Neural progenitor cell (in vitro differentiated cells): ENCODE measurements at regions not wholly inside any gene's neighbourhood (a gene's known extent, or its start where the extent isn't known, plus 50 kb on each side); places are given as distances from the start of the nearest gene placed in this dataset.

Experiments used
- EZH2 ChIP-seq: fragments of 200-600 bp; sonication (generic); IDR thresholded peaks from 2 replicates; pipeline ENCODE4 v1.6.1; 2017; ENCODE audit warnings: antibody characterized with exemption, mild to moderate bottlenecking, moderate library complexity
- EZH2phosphoT487 ChIP-seq: fragments of 200-600 bp; sonication (generic); IDR thresholded peaks from 2 replicates; pipeline ENCODE4 v1.6.1; 2017; ENCODE audit warnings: antibody characterized with exemption
- TF ChIP-seq, protein P1 (sequence below): fragments of 200-600 bp; sonication (generic); IDR thresholded peaks from 2 replicates; pipeline ENCODE4 v1.5.1; 2017; ENCODE audit warnings: antibody characterized with exemption, mild to moderate bottlenecking

DNA sequence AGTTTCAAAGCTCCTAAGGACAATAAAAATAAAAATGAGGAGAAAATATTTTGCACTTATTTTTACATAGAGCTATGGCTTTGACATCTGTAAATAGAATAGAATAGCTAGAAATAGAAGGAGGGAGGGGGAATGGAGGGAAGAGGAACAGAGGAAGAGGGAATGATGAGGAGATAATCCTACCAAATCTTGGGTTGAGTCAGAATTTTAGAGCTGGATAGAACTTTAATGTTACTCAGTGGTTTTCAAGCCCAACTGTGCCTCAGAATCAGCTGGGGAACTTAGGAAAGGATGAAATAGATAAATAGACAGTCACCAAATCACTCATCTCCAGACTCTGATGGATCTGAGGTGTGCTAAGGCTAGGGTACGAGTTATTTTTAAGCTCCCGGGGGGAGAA is 190.3 kb upstream of the FREM1 start:
- TF ChIP-seq, protein P1, sequence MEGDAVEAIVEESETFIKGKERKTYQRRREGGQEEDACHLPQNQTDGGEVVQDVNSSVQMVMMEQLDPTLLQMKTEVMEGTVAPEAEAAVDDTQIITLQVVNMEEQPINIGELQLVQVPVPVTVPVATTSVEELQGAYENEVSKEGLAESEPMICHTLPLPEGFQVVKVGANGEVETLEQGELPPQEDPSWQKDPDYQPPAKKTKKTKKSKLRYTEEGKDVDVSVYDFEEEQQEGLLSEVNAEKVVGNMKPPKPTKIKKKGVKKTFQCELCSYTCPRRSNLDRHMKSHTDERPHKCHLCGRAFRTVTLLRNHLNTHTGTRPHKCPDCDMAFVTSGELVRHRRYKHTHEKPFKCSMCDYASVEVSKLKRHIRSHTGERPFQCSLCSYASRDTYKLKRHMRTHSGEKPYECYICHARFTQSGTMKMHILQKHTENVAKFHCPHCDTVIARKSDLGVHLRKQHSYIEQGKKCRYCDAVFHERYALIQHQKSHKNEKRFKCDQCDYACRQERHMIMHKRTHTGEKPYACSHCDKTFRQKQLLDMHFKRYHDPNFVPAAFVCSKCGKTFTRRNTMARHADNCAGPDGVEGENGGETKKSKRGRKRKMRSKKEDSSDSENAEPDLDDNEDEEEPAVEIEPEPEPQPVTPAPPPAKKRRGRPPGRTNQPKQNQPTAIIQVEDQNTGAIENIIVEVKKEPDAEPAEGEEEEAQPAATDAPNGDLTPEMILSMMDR = no peak
- TF ChIP-seq EZH2phosphoT487 (no peak), EZH2 (no peak)
